ENCODE measurements at regions not wholly inside any gene's neighbourhood (a gene's known extent, or its start where the extent isn't known, plus 50 kb on each side); places are given as distances from the start of the nearest gene placed in this dataset.
"Not testable (repeated sequence)": the region's sequence is repeated elsewhere in the genome, so short reads cannot be mapped to it uniquely, and the experiment has no call there.

DNA sequence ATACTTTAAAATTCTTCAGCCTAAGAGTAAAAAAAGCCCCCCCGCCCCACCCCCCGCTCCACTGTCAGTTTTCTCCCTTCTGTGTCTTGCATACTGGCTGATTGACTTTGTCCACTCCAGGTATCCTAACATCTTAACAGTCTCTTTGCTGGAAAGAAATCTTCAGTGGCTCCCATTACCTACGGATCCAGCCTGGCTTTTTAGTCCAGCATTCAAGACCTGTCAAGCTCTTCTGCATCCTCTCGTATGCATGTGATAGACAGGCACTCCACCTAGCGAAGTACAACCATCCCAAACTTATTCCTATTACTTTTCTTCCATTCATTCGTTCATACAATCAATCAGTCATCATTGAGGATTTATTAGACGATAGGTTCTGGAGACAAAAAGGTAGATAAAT, 288.1 kb downstream of the MYCN start:
- ATAC-seq (no peak), DNase-seq (ENCODE audit: low spot score) (no peak)
- intact Hi-C loops (cut with DNase I): no loop called here

DNA sequence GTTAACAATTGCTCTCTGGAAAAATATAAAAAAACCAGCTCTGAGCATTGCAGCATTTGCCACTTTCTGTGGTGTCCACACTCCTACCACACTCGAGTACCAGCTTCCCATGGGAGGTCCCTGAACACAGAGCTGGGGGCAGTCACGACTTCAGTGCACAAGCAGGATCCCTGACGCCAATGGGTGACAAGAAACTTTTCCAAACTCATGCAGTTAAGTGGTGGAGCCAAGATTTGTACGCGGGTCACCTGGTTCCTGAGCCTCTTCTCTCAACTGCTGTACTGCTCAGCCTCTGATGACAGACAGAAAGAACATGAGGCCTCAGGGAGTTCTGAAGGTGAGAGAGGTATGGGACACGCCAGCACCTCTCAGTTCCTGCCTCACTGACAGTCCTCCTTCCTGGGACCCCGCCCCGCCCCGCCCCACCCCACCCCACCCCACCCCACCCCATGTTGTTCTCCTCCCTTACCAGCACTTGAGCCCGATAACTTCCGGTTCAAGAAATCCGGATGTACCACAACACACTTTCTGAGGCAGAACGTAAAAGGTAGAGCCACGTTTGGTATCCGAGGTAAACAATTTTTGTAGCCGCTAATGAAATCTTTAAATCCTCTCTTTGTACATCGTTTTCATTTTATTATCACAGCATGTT, 287.6 kb downstream of the MYCN start:
- ATAC-seq: no peak
- DNase-seq (ENCODE audit: low spot score): no peak
- intact Hi-C loops (cut with DNase I): no loop called here

DNA sequence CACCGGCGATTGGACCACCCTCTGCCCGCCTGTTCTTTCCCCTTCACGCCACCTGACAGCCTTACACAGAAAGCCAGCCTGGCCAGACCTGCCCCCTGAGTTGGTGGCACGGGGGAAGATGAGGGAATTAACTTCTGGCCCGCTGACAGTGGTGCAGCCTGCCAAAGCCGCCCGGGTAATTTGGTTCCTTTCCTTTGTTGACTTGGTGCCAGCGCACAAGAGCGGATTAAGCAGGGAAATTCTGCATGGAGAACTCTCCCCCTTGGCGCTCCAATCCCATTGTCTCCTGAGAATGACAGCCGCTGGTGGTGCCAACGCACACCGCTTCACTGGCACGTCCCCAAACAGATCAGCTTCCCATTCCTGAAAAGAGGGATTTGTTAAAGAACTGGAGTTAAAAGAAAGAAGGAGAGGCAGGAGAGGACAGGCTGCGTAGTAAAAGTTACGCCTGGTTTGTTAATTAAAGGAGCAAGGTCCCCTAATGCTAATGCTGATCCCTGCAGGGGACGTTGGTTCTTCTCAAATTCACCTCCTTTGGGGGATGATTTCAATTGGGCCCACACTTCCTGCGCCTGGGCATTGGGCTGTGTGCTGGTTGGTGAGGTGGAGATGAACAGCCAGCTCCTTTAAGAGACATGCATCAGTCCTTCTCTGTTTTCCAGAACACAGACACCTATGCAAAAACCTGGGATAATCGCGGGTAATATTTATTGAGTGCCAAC, 286.8 kb downstream of the MYCN start:
- no peak for ATAC-seq
- DNase-seq (ENCODE audit: low spot score): no peak
- intact Hi-C loops (cut with DNase I): no loop called here

DNA sequence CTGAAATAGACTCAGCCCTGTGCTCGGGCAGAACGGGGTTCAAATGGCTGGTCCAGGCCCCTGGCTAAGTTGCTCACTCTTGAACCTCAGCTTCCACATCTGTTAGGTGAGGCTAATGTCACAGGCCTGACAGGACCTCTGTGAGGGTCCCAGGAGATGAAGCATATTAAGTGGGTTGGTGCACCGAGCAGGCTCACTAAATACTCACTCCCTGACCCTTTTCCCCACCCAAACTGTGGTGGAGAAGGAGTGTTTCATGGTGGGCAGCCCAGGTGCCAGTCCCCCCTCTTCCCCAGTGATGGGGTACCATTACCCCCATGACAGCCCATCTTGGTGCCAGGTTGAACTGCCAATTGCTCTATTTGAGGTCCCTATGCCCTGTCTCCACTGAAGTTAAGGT, 286.0 kb downstream of the MYCN start:
- intact Hi-C loops (cut with DNase I): no loop called here
- ATAC-seq (no peak), DNase-seq (ENCODE audit: low spot score) (no peak)

DNA sequence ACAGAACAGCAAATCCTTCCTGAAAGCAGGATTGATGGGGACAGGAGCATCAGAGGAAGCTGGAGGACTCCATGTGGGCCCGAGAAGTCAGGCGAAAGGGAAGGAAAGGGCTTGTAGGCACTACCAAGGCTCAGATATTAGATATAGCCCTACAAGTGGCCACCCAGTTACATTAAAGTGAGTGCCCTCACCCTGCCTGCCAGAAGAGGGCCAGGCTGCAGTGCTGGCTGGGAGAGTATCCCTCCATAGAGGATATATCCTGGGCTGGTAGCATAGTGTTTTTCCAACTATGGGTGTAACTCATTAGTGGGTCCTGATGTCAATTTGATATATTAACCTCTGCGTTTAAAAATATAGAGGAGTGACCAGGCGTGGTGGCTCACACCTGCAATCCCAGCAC, 285.2 kb downstream of the MYCN start:
- intact Hi-C loops (cut with DNase I): no loop called here
- no peak for ATAC-seq
- no peak for DNase-seq (ENCODE audit: low spot score)

DNA sequence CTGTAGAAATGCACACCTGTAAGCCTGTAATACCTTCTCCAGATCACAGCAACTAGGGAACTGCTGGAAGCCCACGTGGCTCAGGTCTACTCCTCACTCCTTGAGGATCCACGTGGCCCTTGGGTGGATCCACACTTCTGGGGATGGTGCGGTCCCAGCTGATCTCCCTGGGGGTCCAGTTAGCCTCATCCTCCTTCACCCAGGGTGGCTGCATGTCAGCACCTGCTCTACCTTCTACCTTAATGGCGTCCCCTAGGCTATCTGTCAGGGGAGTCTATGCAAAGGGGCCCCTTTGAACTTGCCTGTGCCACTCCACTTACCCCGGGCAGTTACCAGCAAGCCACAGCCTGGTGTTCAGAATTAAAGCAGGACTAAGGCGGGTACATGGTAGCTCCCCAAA, 284.7 kb downstream of the MYCN start:
- ATAC-seq: no peak
- intact Hi-C loops (cut with DNase I): no loop called here
- DNase-seq (ENCODE audit: low spot score): no peak

DNA sequence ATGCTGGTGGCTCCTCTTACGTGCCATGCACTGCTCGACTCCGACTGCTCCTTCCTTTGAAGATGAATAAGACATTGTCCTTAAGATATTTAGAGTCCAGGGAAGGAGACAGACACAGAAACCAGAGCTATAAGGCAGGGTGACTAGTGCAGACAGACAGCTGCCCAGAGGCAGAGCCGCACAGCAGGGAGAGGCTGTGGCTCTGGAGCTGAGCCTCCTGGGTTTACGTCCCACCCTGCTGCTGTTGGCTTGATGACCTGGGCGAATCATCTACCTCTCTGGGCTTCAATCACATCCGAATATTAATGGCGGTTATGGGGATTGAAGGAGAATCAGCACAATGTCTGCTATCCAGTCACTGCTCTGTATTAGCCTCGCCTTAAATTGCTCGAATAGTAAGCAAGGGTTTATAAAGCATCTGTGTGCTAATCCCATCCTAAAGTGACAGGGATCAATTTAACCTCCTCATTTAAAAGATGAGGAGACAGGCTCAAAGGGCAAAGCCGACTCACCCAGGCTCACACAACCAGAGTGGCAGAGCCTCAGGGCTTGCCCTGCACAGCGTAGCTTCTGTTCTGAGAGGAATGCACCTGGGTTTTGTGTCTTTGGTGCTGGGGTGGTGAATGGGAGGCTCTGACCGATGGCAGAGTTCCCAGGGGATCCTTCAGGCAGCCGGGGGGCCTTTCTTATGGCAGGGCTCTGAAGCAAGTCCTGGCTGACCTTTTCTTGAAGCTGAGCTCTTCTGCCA, 284.1 kb downstream of the MYCN start:
- intact Hi-C loops (cut with DNase I): no loop called here
- no peak for DNase-seq (ENCODE audit: low spot score)
- no peak for ATAC-seq

DNA sequence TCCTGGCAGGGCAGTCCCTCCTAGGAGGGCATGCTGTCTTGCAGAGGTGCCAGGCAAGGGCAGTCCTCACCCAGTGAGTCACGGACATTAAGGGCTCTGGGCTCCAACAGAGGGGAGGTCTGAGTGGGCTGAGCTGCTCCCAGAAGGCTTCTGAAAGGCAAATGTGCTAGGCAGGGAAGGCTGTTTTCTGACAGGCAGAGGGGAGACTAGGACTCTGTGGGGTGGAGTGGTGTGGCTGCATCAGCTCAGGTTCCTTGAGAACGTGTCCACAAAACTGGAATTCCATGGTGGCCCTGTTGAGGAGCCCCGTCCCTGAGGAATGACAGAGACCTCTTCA, 283.5 kb downstream of the MYCN start:
- ATAC-seq: no peak
- intact Hi-C loops (cut with DNase I): no loop called here
- DNase-seq (ENCODE audit: low spot score): no peak

DNA sequence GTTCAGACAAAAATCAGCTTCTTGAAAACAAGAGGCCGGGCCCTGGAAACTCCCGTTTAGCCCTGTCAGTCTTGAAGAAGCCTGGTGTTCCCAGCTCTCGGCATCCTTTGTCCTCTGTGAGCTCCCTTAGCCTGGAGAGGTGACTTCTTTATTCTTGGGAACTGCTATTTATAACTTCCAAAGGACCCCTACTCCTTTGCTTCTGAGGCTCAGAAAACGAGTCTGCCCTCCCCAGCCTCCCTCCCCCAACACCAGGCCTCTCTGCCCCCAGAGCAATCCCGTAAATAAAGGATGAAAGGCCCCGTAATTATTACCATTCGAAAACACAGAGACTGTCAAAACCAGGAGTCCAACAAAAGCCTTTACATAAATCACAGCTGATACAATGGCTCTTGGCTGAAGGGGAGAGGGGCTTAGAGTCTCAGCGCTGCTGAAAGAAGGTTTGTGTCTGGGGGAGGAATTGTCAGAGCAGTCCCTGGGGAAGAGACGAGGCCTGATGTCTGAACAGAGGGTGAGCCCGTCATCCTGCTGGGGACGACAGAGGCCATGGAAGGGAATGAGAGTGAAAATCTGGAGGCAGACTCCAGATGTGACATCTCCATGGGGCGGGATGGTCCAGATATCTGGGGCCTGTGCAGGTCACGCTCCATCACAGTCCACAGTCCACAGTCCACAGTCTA, 283.0 kb downstream of the MYCN start:
- ATAC-seq (no peak), DNase-seq (ENCODE audit: low spot score) (no peak)
- intact Hi-C loops (cut with DNase I): no loop called here

DNA sequence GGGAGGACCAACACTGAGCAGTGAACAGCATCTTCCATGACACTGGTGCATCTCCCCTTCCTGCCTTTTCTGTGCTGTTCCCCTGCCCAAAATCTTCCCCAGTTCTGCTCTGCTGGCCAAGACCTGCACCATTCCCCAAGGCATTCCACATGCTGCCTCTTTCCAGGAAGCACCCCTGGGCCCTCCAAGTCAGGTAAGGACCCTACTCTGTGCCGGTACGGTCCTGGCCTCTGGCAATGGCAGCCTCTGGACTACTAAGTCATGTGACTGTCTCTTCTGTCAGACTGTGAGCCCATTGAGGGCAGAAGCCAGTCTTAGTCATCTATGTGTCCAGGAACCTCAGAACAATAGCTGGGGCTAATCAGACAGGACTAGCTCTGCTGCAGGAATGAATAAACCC, 282.0 kb downstream of the MYCN start:
- DNase-seq (ENCODE audit: low spot score) (no peak), ATAC-seq (no peak)
- intact Hi-C loops (cut with DNase I): no loop called here

DNA sequence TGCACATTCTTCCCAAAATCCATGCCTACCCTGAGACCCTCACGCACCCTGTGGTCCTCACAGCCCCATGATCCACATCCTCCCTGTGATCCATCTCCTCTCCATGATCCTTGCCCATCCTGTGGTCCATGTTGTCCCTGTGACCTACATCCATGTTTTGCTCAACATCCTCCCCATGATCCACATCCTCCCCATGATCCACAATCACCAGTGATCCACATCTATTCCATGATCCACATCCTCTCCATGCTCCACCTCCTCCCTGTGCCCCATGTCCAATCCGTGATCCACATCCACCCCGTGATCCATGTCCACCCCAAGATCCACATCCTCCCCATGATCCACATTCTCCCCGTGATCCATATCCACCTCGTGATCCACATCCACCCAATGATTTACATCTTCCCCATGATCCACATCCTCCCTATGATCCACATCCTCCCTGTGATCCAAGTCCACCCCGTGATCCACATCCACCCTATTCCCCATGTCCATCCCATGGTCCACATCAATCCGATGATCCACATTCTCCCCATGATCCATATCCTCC, 281.2 kb downstream of the MYCN start:
- intact Hi-C loops (cut with DNase I): no loop called here

DNA sequence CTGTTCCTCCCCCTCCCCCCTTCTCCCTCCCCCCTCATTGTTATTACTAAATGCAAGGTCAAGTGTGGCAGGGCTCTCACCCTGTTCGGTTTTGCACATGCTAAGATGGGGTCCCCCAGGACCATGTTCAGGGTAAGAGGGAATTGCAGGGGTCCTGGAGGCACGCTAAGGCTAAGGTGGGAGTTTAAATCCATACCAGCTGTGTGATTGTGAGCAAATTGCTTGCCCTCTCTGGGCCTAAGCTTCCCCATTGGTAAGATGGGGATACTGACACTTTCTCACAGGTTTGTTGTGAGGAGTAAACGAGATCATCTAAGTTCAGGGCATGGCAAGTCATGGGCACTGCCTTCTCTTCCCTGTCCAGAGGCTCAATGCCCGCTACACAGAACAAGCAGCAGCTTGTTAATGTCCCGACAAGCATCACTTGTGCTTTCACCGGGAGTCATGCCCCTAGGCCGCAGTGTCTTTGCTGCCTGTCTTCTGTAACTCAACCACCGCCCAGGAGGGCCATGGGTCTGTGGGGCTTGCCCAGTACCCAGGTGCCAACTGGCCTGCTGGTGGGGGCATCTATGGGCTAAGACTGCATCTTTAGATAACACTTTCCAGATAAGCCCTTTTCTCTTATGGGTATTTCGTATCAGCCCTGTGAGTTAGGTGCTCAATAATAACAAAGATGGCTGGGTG, 279.1 kb downstream of the MYCN start:
- ATAC-seq (no peak), DNase-seq (ENCODE audit: low spot score) (no peak)
- intact Hi-C loops (cut with DNase I): no loop called here

More for the DNA sequence above, 281.2 kb downstream of the MYCN start:
- no peak for DNase-seq (ENCODE audit: low spot score)
- ATAC-seq: no peak

DNA sequence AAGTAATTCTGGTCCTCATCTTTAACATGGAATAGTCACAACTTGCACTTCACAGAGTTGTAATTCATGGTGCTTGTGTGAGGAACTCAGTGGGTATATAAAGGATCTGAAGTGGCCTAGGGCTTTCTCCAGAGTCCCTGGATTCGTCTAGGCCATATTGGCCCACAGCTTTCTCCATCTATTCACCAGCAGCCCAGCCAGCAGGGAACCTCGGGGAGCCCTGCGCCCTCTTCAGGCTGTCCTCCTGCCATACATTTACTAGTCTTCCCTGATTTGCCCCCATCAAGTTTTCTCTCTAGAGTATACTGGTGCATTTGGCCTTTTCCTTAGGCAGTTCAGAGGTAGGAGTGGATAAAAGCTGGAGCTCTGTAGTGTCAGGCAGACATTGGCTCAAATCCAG, 278.3 kb downstream of the MYCN start:
- DNase-seq (ENCODE audit: low spot score): no peak
- ATAC-seq: no peak
- intact Hi-C loops (cut with DNase I): no loop called here

DNA sequence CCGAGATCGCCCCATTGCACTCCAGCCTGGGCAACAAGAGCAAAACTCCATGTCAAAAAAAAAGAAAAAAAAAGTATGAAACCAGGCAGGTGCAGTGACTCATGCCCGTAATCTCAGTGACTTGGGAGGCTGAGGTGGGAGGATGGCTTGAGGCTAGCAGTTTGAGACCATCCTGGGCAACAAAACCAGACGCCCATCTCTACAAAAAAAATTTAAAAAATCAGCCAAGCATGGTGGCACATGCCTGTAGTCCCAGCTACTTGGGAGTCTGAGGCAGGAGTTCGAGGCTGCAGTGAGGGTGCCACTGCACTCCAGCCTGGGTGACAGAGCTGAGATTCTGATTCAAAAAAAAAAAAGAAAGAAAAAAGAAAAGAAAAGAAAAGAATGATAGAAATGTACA, 277.8 kb downstream of the MYCN start:
- DNase-seq (ENCODE audit: low spot score) (no peak), ATAC-seq (no peak)
- intact Hi-C loops (cut with DNase I): no loop called here

DNA sequence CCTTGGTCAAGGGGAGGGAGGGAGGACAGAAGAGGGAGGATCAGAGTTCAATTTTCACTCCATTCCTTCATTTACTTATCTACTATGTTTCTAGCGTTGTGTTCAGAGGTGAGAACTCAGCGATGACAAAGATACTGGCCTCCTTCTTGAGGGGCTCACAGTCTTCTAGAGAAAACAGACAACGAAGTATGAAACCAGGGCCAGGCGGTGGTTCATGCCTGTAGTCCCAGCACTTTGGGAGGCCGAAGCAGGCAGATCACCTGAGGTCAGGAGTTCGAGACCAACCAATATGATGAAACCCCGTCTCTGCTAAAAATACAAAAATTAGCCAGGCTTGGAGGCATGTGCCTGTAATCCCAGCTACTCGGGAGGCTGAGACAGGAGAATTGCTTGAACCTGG, 277.4 kb downstream of the MYCN start:
- intact Hi-C loops (cut with DNase I); ATAC-seq: not testable (repeated sequence)

DNA sequence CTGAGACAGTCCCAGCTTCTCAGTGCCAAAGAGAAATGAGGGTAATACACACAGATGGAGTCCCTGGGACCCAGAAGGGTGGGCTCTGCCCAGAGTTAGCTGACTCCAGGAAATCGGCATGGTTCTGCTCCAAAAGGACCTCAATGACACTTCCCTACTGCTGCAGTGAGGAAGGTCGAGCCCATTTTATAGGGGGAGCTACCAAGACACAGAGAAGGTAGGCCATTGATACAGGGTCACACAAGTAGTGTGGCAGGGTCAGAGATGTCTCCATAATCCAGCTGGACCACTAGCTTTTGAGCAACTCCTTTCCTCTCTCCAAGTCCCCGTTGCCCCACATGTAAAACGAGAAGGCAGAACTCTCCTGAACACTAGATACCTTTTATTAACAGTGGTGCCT, 276.9 kb downstream of the MYCN start:
- intact Hi-C loops (cut with DNase I): no loop called here
- no peak for DNase-seq (ENCODE audit: low spot score)
- ATAC-seq: no peak

More for the DNA sequence above, 277.4 kb downstream of the MYCN start:
- not testable (repeated sequence) for DNase-seq (ENCODE audit: low spot score)

DNA sequence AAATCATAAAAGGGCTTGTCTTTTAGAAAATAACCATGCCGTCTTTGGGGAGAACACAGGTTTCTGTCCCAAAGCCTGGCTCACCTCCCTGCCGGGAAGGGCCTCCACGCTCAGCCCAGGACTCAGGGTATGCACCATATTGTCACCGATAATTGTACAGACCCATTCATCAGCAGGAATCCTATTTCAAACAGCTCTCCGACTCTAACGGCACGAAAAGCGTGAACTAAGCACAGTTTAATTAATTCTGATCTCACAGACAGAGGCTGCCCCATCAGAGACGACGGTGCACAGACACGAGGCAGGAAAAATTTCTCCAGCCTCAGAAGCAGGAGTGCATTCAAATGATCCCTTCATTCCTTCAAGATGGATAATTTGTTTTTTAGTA, 276.2 kb downstream of the MYCN start:
- ATAC-seq: no peak
- intact Hi-C loops (cut with DNase I): no loop called here
- DNase-seq (ENCODE audit: low spot score): no peak

DNA sequence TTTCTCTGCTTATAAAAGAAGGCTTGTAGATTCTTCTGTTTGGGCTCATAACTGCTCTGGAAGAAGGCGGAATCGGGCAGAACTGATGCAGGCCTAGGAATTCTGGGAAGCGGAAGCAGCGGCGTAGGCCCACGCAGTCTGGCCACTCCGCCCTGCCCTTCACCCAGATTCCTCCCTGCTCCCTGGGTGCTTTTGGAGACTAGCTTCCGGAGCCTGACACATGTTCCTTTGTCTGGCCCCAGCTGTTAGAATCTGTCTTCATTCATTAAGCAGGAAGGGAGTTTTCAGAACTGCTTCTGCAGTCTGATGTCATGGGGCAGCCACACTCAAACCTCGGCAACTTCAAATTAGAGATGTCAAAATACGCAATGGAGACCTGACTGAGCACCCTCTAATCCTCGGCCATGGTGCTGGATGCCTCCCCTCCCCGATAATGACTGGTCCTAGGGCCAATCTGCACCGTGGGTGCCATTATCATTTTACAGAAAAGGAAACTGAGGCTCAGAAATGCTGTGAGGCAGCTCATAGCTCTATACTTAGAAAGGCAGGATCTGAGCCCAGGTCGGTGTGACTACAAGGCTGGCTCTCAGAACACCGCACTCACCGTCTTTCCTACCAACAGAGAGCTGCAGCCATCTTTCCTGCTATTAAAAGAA, 275.7 kb downstream of the MYCN start:
- DNase-seq (ENCODE audit: low spot score): no peak
- intact Hi-C loops (cut with DNase I): no loop called here
- ATAC-seq: peak; percentile 59

DNA sequence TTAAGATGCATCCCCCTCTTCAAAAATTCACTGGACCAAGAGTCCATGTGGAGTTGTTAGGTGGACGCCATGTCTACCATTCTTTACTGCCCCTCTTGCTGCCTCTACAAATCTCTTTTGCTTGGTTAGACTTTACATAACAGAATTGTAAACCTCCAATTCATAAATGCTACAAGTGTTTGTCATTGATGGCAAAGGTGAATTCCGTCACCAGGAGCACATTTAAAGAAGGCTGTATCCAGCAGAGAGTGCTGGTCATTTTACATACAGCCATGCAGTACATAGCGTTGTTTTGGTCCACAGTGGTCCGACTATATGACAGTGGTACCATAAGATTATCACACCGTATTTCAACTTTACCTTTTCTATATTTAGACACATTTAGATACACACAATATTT, 274.5 kb downstream of the MYCN start:
- no peak for DNase-seq (ENCODE audit: low spot score)
- intact Hi-C loops (cut with DNase I): no loop called here
- ATAC-seq: no peak
